Naive B cell (primary cell): ENCODE measurements at regions not wholly inside any gene's neighbourhood (a gene's known extent, or its start where the extent isn't known, plus 50 kb on each side); places are given as distances from the start of the nearest gene placed in this dataset.
"Not testable (repeated sequence)": the region's sequence is repeated elsewhere in the genome, so short reads cannot be mapped to it uniquely, and the experiment has no call there.

Experiments
- ATAC-seq, 2 donors: fragments of 150-1000 bp; cut with Tn5 transposase; 2 replicates each; pipeline ENCODE4 v1.10.0; 2021; ENCODE audit warnings: low read depth in 2 of 2, mild to moderate bottlenecking in 2 of 2, moderate library complexity in 2 of 2
- DNase-seq: peaks from one replicate; pipeline ENCODE4 v3.0.0; 2022
- H3K27ac Mint-ChIP-seq, 6 donors: one replicate each; pipeline ENCODE4 v1.8.0; 2020 to 2022; ENCODE audit warnings: mild to moderate bottlenecking in 6 of 6, mixed read lengths in 6 of 6, moderate library complexity in 5 of 6, inconsistent platforms in 2 of 6
- H3K27me3 Mint-ChIP-seq, 3 donors: one replicate each; pipeline ENCODE4 v1.8.0; 2021 to 2022; ENCODE audit warnings: mixed read lengths in 3 of 3, mild to moderate bottlenecking in 1 of 3
- H3K36me3 Mint-ChIP-seq, 2 donors: one replicate each; pipeline ENCODE4 v1.8.0; 2020 to 2022; ENCODE audit warnings: mixed read lengths in 2 of 2, inconsistent platforms in 1 of 2, mild to moderate bottlenecking in 1 of 2
- H3K4me1 Mint-ChIP-seq, 3 donors: one replicate each; pipeline ENCODE4 v1.8.0; 2020 to 2022; ENCODE audit warnings: mixed read lengths in 3 of 3, inconsistent platforms in 1 of 3, mild to moderate bottlenecking in 1 of 3, moderate library complexity in 1 of 3
- H3K4me3 Mint-ChIP-seq, 8 donors: one replicate each; pipeline ENCODE4 v1.8.0; 2020 to 2022; ENCODE audit warnings: mild to moderate bottlenecking in 8 of 8, mixed read lengths in 8 of 8, moderate library complexity in 8 of 8, inconsistent platforms in 2 of 8
- H3K9me3 Mint-ChIP-seq, 7 donors: one replicate each; pipeline ENCODE4 v1.8.0; 2020 to 2022; ENCODE audit warnings: mixed read lengths in 7 of 7, mild to moderate bottlenecking in 5 of 7, inconsistent platforms in 2 of 7, moderate library complexity in 1 of 7

DNA sequence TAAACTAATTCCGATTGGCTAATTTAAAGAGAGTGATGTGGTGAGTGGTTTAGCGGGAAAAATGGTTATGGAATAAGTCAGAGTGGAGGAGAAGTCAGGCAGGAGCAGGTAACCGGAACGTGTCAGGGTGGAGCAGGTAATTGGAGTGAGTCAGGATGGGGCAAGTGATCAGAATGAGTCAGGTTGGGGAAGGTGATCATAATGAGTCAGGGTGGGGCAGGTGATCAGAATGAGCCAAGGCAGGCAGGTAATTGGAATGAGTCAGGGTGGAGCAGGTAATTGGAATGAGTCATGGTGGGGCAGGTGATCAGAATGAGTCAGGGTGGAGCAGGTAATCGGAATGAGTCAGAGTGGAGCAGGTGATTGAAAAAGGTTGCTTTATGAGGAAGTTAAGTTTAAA lies 101.4 kb downstream of the TMEM167A start:
- H3K4me3 Mint-ChIP-seq: no peak overlapping the region
- no peaks in the 10 kb centered on the region for H3K4me1 Mint-ChIP-seq
- peaks cover 6 to 15% (median 8%) of the 10 kb centered on the region in 3 donors for H3K27me3 Mint-ChIP-seq
- DNase-seq (no peak), ATAC-seq (no peak)
- H3K27ac Mint-ChIP-seq: no peak overlapping the region
- peaks cover 15 to 36% (median 29%) of the 10 kb centered on the region in 7 donors for H3K9me3 Mint-ChIP-seq
- peaks cover 0 to 25% of the 10 kb centered on the region in 2 donors for H3K36me3 Mint-ChIP-seq

DNA sequence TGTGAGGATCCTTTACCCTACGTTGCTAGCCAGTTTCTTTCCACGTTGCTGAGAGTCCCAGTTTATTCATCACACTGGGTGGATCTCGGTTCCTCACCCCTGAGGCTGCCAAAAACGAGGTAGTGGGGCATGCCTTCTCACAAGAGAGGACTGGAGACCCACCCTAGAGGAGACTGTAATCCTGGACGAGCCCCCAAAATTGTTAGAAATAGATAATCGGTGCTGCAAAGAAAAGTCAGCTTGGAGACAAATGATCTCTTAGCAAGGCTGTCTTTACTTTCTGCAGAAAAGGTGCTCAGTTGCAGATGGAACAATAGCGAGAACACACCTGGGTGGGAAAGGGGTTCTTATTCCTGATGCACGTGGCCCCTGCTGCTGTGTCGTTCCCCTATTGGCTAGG lies 101.8 kb downstream of the TMEM167A start:
- Mint-ChIP-seq H3K4me1 (no peaks in the 10 kb centered on the region), H3K27me3 (peaks cover 6 to 15% (median 8%) of the 10 kb centered on the region in 3 donors), H3K36me3 (peaks cover 0 to 25% of the 10 kb centered on the region in 2 donors), H3K4me3 (peak overlapping the region in 1 of 8 donors; percentile 12), H3K9me3 (peaks cover 15 to 36% (median 29%) of the 10 kb centered on the region in 7 donors), H3K27ac (no peak overlapping the region)
- DNase-seq (no peak), ATAC-seq (no peak)

DNA sequence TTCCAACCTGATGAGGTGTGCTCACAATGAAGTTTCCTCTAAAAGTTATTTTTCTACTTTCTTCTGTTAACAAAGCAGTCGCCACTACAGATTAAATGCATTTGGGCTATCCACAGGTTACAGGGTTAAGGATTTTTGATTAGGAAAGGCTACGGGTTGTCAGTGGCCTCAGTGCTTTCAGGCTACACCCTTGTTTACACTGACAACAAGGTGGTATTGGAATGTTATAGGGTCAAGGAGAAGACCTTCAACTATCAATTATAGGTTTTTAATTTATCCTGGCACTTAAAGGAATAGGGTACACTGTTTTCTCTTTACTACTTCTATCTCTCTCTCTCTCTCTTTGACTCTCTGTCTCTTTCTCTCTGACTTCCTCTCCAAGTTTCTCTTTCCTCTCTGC lies 102.8 kb downstream of the TMEM167A start:
- not testable (repeated sequence) for H3K4me1 Mint-ChIP-seq, DNase-seq, H3K27ac Mint-ChIP-seq, ATAC-seq, H3K4me3 Mint-ChIP-seq
- Mint-ChIP-seq H3K36me3 (peaks cover 0 to 25% of the 10 kb centered on the region in 2 donors), H3K27me3 (peaks cover 6 to 15% (median 8%) of the 10 kb centered on the region in 3 donors), H3K9me3 (peaks cover 15 to 36% (median 29%) of the 10 kb centered on the region in 7 donors)

DNA sequence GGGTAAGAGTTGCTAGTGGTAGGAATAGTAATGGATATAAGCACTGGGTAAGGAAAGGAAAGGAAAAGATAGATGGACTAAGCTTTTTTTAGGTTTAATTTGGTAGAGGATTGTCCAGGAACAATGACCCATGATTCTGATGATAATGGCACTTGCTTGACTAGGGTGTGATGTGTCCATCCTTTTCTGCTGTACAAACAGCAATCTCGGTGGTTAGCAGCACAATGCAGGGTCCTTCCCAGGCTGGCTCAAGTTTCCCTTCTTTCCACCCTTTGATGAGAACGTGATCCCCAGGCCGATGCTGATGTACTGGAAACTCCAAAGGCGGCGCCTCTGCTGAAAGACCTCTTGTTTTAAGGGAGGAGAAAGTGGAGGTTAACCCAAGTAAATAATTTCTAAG lies 105.3 kb downstream of the TMEM167A start:
- H3K27me3 Mint-ChIP-seq: peaks cover 6 to 15% (median 8%) of the 10 kb centered on the region in 3 donors
- no peak overlapping the region for H3K27ac Mint-ChIP-seq
- no peak overlapping the region for H3K4me3 Mint-ChIP-seq
- H3K9me3 Mint-ChIP-seq: peaks cover 15 to 36% (median 23%) of the 10 kb centered on the region in 7 donors
- peaks cover 0 to 24% of the 10 kb centered on the region in 2 donors for H3K36me3 Mint-ChIP-seq
- H3K4me1 Mint-ChIP-seq: no peaks in the 10 kb centered on the region
- DNase-seq (no peak), ATAC-seq (no peak)

DNA sequence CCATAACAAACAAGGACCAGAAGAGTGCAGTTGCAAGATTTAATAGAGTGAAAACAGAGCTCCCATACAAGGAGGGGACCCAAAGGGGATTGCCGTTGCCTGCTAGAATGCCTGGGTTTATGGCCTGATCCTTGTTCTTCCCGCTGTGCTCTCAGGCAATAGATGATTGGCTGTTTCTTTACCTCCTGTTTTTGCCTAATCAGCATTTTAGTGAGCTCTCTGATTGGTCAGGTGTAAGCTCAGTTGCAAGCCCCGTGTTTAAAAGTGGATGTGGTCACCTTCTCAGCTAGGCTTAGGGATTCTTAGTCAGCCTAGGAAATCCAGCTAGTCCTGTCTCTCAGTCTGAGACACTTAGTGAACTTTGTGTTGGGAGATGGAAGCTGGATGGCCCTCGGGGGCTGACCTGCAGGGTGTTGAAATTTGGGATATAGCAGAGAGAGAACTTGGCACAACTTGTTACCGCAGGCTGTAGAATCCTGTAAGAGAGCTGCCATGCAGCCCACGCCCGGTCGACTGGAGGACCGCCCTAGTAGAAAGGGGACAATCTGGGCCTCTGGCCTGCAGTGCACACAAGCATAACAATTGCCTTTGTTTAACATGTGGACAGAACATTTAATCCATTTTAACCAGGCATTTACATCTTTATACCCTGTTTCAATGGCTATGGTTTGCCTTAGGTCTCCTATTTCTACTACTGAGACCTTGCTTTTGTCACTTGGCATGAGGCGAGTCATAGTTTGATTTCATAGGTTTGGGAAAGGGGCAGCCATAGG lies 106.0 kb downstream of the TMEM167A start:
- DNase-seq, H3K27me3 Mint-ChIP-seq, ATAC-seq, H3K4me1 Mint-ChIP-seq, H3K27ac Mint-ChIP-seq: not testable (repeated sequence)
- Mint-ChIP-seq H3K4me3 (peak overlapping the region in 1 of 8 donors; percentile 44), H3K36me3 (peaks cover 0 to 18% of the 10 kb centered on the region in 2 donors), H3K9me3 (peaks cover 14 to 30% (median 18%) of the 10 kb centered on the region in 7 donors)

DNA sequence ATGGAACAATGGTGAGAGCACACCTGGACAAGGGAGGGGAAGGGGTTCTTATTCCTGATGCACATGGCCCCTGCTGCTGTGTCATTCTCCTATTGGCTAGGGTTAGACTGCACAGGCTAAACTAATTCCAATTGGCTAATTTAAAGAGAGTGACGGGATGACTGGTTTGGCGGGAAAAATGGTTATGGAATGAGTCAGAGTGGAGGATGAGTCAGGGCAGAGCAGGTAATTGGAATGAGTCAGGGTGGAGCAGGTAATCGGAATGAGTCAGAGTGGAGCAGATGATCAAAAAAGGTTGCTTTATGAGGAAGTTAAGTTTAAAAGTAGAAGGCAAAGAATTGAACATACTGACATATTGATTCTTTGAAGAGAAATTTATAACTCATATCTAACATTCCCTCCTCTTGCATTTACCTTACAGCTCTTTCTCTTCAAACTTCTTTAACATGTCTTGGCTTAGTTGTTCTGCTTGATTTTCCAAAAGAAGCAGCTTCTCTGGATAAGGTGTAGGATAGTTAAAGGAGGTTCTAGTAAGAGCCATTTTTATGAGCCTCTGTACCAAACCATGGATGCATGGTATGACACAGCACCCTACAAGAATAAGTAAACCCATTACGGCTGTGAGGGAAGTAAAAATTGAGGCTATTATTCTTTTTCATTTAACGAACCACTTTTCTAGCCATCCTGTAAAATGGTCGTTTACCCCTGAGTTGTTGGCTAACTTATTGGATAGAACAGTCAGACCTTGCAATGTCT lies 107.8 kb downstream of the TMEM167A start:
- not testable (repeated sequence) for H3K36me3 Mint-ChIP-seq, H3K4me3 Mint-ChIP-seq, H3K27ac Mint-ChIP-seq, H3K4me1 Mint-ChIP-seq, H3K27me3 Mint-ChIP-seq, ATAC-seq, DNase-seq
- peaks cover 0 to 11% (median 2%) of the 10 kb centered on the region in 7 donors for H3K9me3 Mint-ChIP-seq

DNA sequence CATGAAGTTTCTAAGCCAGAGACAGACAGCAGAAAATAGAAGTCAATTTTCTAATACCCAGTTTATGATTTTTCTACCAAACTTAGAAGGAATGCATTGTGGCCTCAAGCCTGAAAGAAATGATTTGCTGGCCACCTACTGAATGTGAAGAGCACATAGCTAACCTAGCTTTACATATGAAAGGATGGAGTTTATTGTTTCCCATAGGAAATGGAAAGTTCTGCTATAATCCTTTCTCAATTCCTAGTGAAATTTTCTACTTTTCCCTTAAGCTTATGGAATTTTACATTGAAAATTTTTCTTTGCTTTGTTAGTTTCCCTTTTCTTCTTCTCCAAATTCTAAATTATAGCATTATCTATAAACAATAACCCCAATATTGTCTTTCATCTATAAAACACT lies 110.1 kb downstream of the TMEM167A start:
- no peaks in the 10 kb centered on the region for H3K4me1 Mint-ChIP-seq
- peak overlapping the region in 1 of 6 donors; percentile 25 for H3K27ac Mint-ChIP-seq
- H3K4me3 Mint-ChIP-seq: no peak overlapping the region
- ATAC-seq (no peak), DNase-seq (no peak)
- H3K36me3 Mint-ChIP-seq: no peaks in the 10 kb centered on the region
- H3K27me3 Mint-ChIP-seq: no peaks in the 10 kb centered on the region
- H3K9me3 Mint-ChIP-seq: no peaks in the 10 kb centered on the region

DNA sequence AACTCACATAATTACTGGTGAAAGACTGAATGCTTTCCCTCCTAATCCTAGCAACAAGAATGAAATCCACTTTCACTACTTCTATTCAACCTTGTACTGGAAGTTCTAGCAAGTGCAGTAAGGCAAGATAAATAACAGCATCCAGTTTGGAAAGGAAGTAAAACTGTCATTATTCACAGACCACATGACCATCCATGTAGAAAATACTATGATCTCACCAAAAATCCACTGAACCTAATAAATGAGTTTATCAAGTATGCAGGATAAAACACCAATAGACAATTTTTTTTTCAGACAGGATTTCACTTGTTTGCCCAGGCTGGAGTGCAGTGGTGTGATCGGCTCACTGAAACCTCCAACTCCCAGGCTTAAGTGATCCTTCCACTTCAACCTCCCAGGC lies 117.7 kb downstream of the TMEM167A start:
- peaks cover 6 to 29% (median 28%) of the 10 kb centered on the region in 7 donors for H3K9me3 Mint-ChIP-seq
- no peak overlapping the region for H3K27ac Mint-ChIP-seq
- no peaks in the 10 kb centered on the region for H3K27me3 Mint-ChIP-seq
- ATAC-seq (no peak), DNase-seq (no peak)
- no peak overlapping the region for H3K4me3 Mint-ChIP-seq
- no peaks in the 10 kb centered on the region for H3K4me1 Mint-ChIP-seq
- peaks cover 5 to 13% of the 10 kb centered on the region in 2 donors for H3K36me3 Mint-ChIP-seq

DNA sequence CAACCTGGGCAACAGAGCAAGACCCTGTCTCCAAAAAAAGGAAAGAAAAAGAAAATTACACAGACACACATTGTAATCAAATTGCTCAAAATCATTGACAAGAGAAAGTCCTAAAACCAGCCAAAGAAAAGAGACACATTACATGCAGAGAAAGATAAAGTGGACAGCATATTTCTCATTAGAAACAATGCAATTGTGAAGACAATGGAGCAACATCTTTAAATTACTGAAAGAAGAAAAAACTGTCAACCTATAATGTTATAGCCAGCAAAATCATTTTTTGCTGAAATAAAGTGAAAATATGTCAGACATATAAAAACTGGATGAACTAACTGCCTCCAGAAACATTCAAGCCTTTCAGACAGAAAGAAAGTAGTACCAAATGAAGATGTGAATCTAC lies 120.6 kb downstream of the TMEM167A start:
- Mint-ChIP-seq H3K4me3 (no peak overlapping the region), H3K4me1 (no peaks in the 10 kb centered on the region), H3K36me3 (peaks cover 5 to 13% of the 10 kb centered on the region in 2 donors), H3K27ac (no peak overlapping the region), H3K27me3 (no peaks in the 10 kb centered on the region), H3K9me3 (peaks cover 6 to 29% (median 28%) of the 10 kb centered on the region in 7 donors)
- DNase-seq (no peak), ATAC-seq (no peak)

DNA sequence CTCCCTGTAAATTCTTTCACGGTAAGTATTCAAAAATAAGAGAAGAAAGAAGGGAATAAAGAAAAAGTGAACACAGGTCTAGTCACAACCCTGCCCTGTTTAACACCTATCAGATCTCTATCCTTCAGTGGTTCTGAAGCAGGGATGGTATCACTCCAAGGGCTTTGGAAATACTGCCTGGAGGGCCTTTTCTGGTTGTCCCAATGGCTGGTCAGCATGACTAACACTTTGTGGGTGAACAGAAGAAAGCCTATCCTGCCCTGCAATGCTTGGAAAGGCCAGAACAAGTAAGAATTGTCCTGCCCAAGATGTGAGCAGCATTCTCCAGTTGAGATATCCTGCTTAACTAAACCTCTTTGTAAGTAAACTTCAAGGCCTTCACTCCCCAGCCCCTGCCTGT lies 124.9 kb downstream of the TMEM167A start:
- no peaks in the 10 kb centered on the region for H3K4me1 Mint-ChIP-seq
- H3K36me3 Mint-ChIP-seq: peaks cover 3 to 12% of the 10 kb centered on the region in 2 donors
- H3K4me3 Mint-ChIP-seq: no peak overlapping the region
- no peak for ATAC-seq
- peak overlapping the region in 2 of 6 donors; percentile 6 to 54 for H3K27ac Mint-ChIP-seq
- peaks cover 6 to 45% (median 29%) of the 10 kb centered on the region in 7 donors for H3K9me3 Mint-ChIP-seq
- H3K27me3 Mint-ChIP-seq: no peaks in the 10 kb centered on the region
- no peak for DNase-seq

DNA sequence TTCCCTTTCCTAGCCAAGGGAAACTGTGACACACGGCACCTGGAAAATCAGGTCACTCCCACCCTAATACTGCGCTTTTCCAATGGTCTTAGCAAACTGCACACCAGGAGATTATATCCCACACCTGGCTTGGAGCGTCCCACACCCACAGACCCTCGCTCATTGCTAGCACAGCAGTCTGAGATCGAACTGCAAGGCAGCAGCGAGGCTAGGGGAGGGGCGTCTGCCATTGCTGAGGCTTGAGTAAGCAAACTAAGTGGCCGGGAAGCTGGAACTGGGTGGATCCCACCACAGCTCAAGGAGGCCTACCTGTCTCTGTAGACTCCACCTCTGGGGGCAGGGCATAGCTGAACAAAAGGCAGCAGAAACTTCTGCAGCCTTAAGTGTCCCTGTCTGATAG lies 132.9 kb downstream of the TMEM167A start:
- not testable (repeated sequence) for H3K4me3 Mint-ChIP-seq, H3K27me3 Mint-ChIP-seq, ATAC-seq, H3K36me3 Mint-ChIP-seq, H3K4me1 Mint-ChIP-seq, H3K27ac Mint-ChIP-seq, DNase-seq
- H3K9me3 Mint-ChIP-seq: peaks cover 0 to 26% (median 13%) of the 10 kb centered on the region in 7 donors

DNA sequence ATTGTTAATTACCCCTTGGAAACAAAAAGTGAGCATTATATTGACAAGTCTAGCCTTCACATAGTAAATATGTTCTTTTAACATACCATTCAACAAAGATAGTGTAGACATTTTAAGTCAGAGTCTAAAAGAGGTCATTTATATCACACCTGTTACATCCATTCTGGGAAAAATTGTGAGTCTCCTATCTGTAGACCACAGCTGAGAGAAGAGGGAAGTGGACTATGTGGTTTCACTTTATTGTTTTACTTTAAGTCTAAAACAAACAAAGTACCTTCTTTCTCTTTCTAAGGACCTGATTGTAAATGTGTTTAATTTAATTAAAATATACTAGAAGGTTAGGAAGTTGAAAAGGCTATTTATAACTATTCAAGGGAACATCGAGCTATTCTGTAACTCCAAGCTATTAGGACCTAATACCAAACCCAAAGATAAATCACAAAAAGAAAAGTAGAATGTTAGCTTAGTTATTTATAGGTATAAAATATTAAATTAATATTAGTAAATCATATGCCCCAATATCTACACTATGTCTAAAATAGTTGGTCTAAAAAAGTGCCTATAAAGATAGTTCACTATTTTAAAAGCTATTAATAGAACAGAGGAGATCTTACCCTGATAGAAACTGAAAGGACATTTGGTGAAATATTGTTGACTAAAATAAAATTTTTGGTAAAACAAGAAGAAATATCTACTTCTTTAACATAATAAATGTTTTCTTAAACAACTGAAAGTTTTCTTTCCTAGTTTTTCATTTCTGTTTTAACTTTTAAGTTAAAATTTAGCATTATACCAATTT lies 134.9 kb downstream of the TMEM167A start:
- H3K4me3 Mint-ChIP-seq: no peak overlapping the region
- DNase-seq (no peak), ATAC-seq (peak in 1 of 2 donors; percentile 25)
- H3K4me1 Mint-ChIP-seq: peaks cover 0 to 6% (median 3%) of the 10 kb centered on the region in 3 donors
- no peak overlapping the region for H3K27ac Mint-ChIP-seq
- peaks cover 0 to 5% (median 0%) of the 10 kb centered on the region in 3 donors for H3K27me3 Mint-ChIP-seq
- no peaks in the 10 kb centered on the region for H3K36me3 Mint-ChIP-seq
- peaks cover 0 to 10% (median 3%) of the 10 kb centered on the region in 7 donors for H3K9me3 Mint-ChIP-seq
